Right lobe of liver (tissue), 4 donors: ENCODE measurements at regions not wholly inside any gene's neighbourhood (a gene's known extent, or its start where the extent isn't known, plus 50 kb on each side); places are given as distances from the start of the nearest gene placed in this dataset.

Source experiments
- CTCF ChIP-seq, 4 donors: fragments of 200-600 bp in 3 of 4; fragments of 450-650 bp in 1 of 4; IDR thresholded peaks; one replicate each; pipeline versions ENCODE4 v1.5.1 to v1.8.0; 2016 to 2022; ENCODE audit warnings: antibody characterized with exemption in 4 of 4, mild to moderate bottlenecking in 2 of 4
- POLR2A ChIP-seq: fragments of 450-650 bp; IDR thresholded peaks from one replicate; pipeline ENCODE4 v1.6.1; 2017; ENCODE audit warnings: antibody characterized with exemption, mild to moderate bottlenecking
- donor health status: DM: no; HTN: no; CAD: no.
- donor health status: DM: no; HTN: no; CAD: no.
- donor health status: DM: no; HTN: yes; CAD: no.

GRCh38 chr3:104763007-104763406 is 603.7 kb upstream of the ALCAM start:
- TF ChIP-seq CTCF (IDR thresholded peaks at IDR 0.05) (no peak), POLR2A (no peak)
